CD4-positive, alpha-beta T cell (primary cell): ENCODE measurements at regions not wholly inside any gene's neighbourhood (a gene's known extent, or its start where the extent isn't known, plus 50 kb on each side); places are given as distances from the start of the nearest gene placed in this dataset.
A peak's percentile ranks its signal among the peaks of the same experiment; 100 is the strongest.
"Not testable (repeated sequence)": the region's sequence is repeated elsewhere in the genome, so short reads cannot be mapped to it uniquely, and the experiment has no call there.

Source experiments
- ATAC-seq: fragments of 200-7000 bp; cut with Tn5 transposase; one replicate; pipeline ENCODE4 v1.10.0; 2022; ENCODE audit warnings: mild to moderate bottlenecking; ENCODE audit not compliant: poor library complexity
- CTCF ChIA-PET: fragments of 350-600 bp; sonication (Branson Sonifier 250); formaldehyde crosslinking; loops from one replicate; lab custom pipeline; 2021; ENCODE audit warnings: antibody characterized with exemption, inconsistent platforms; lab: Charles Lee
- POLR2A ChIA-PET: fragments of 350-600 bp; sonication (Branson Sonifier 250); formaldehyde crosslinking; loops from one replicate; lab custom pipeline; 2021; ENCODE audit warnings: antibody characterized with exemption, inconsistent platforms; lab: Charles Lee
- DNase-seq, 14 experiments: peaks; one replicate each; pipeline ENCODE4 v3.0.0-alpha.2; 2013 to 2020; ENCODE audit warnings: mixed read lengths in 2 of 14
- H3K27ac ChIP-seq, 2 donors: one replicate each; pipeline versions ENCODE4 v1.5.1 to v1.7.0; 2013; ENCODE audit warnings: low read length in 2 of 2, low read depth in 1 of 2, mild to moderate bottlenecking in 1 of 2
- H3K27me3 ChIP-seq, 2 experiments: 1 replicate in 1 of 2; 2 replicates in 1 of 2; pipeline versions ENCODE4 v1.6.1 to v1.7.0; 2013; ENCODE audit warnings: low read length in 2 of 2, control low read depth in 1 of 2, mild to moderate bottlenecking in 1 of 2, moderate library complexity in 1 of 2; ENCODE audit not compliant: insufficient read depth in 2 of 2, control insufficient read depth in 1 of 2
- H3K36me3 ChIP-seq: one replicate; pipeline ENCODE4 v1.6.1; 2013; ENCODE audit warnings: low read length, control low read depth; ENCODE audit not compliant: insufficient read depth
- H3K4me1 ChIP-seq: one replicate; pipeline ENCODE4 v1.6.1; 2013; ENCODE audit warnings: low read length, control low read depth; ENCODE audit not compliant: insufficient read depth
- H3K4me3 ChIP-seq: one replicate; pipeline ENCODE4 v1.5.1; 2013; ENCODE audit warnings: mild to moderate bottlenecking, low read length, moderate library complexity
- H3K9me3 ChIP-seq, 2 experiments: 1 replicate in 1 of 2; 2 replicates in 1 of 2; pipeline versions ENCODE4 v1.6.1 to v1.7.0; 2013; ENCODE audit warnings: low read length in 2 of 2, mild to moderate bottlenecking in 2 of 2, control low read depth in 1 of 2, moderate library complexity in 1 of 2; ENCODE audit not compliant: control insufficient read depth in 1 of 2, insufficient read depth in 1 of 2
- H3K27ac Mint-ChIP-seq: one replicate; pipeline ENCODE4 v1.8.0; 2020; ENCODE audit warnings: mixed read lengths
- H3K27me3 Mint-ChIP-seq: one replicate; pipeline ENCODE4 v1.8.0; 2021; ENCODE audit warnings: mixed read lengths
- H3K36me3 Mint-ChIP-seq: one replicate; pipeline ENCODE4 v1.8.0; 2021; ENCODE audit warnings: low read depth, mixed read lengths
- H3K4me1 Mint-ChIP-seq: one replicate; pipeline ENCODE4 v1.8.0; 2021; ENCODE audit warnings: low read depth, mixed read lengths
- H3K4me3 Mint-ChIP-seq: one replicate; pipeline ENCODE4 v1.8.0; 2020; ENCODE audit warnings: mild to moderate bottlenecking, mixed read lengths
- H3K9me3 Mint-ChIP-seq: one replicate; pipeline ENCODE4 v1.8.0; 2020; ENCODE audit warnings: mixed read lengths
- CTCF ChIP-seq: fragments of 200-600 bp; IDR thresholded peaks from one replicate; pipeline ENCODE4 v1.8.0; 2022; ENCODE audit warnings: antibody characterized with exemption, mild to moderate bottlenecking
- intact Hi-C, 2 experiments: fragments of 100-400 bp; cut with DNase I in 1 of 2; cut with micrococcal nuclease in 1 of 2; formaldehyde crosslinking; loops; one replicate each; pipeline versions ENCODE4 v1.15.1 to v1.9.0; 2023 to 2025; cut with DNase I, micrococcal nuclease

- Histone ChIP-seq H3K27ac (peak overlapping the region; percentile 81 to 89), H3K27me3 (no peaks in the 10 kb centered on the region), H3K4me3 (peak overlapping the region; percentile 17), H3K36me3 (no peaks in the 10 kb centered on the region), H3K4me1 (peaks cover 55% of the 10 kb centered on the region), H3K9me3 (no peaks in the 10 kb centered on the region)
- intact Hi-C loops, result loop anchor here (2.0 to 10.0 kb wide), 4 partner anchors 22 to 208 kb away; no protein-coding TSS in a partner anchor
- peak overlapping the region; percentile 84 for H3K27ac Mint-ChIP-seq
- H3K4me1 Mint-ChIP-seq, result peaks cover 62% of the 10 kb centered on the region
- ATAC-seq, result peak; percentile 60
- H3K4me3 Mint-ChIP-seq, result peak overlapping the region; percentile 69
- H3K27me3 Mint-ChIP-seq, result no peaks in the 10 kb centered on the region
- CTCF ChIA-PET, result interaction anchor here (0.5 to 1.6 kb wide), 5 partner anchors 12 to 258 kb away, joined by 3 to 5 read pairs (median 3); no protein-coding TSS in a partner anchor
- POLR2A ChIA-PET, result interaction anchor here (0.7 to 6.8 kb wide), 20 partner anchors 9 to 208 kb away, joined by 3 to 147 read pairs (median 7); partner anchors contain the start of gene KLF6
- DNase-seq, result peak in 7 of 14 experiments; percentile 27 to 87 (median 44)
- H3K36me3 Mint-ChIP-seq, result no peaks in the 10 kb centered on the region
- TF ChIP-seq CTCF, result no peak
- H3K9me3 Mint-ChIP-seq, result no peaks in the 10 kb centered on the region
These were observed 90.2 kb upstream of the KLF6 start for GRCh38 chr10:3874990-3875841.

GRCh38 chr10:3874610-3874989 lies 89.6 kb upstream of the KLF6 start:
- not testable (repeated sequence) for H3K9me3 Mint-ChIP-seq, H3K9me3 ChIP-seq, H3K27me3 ChIP-seq, ATAC-seq, H3K36me3 ChIP-seq, H3K36me3 Mint-ChIP-seq, H3K27me3 Mint-ChIP-seq
- peak overlapping the region; percentile 69 for H3K4me3 Mint-ChIP-seq
- DNase-seq, result peak in 2 of 14 experiments; percentile 9 to 20
- H3K4me1 ChIP-seq, result peaks cover 55% of the 10 kb centered on the region
- peaks cover 62% of the 10 kb centered on the region for H3K4me1 Mint-ChIP-seq
- POLR2A ChIA-PET, result interaction anchor here (0.6 to 6.8 kb wide), 17 partner anchors 9 to 762 kb away, joined by 3 to 147 read pairs (median 8); partner anchors contain the start of gene KLF6
- intact Hi-C loops, result loop anchor here (2.0 to 10.0 kb wide), 3 partner anchors 22 to 70 kb away; no protein-coding TSS in a partner anchor
- CTCF ChIA-PET, result interaction anchor here (1.4 to 1.6 kb wide), 3 partner anchors 13 to 89 kb away, joined by 3 to 5 read pairs (median 3); no protein-coding TSS in a partner anchor
- H3K27ac Mint-ChIP-seq, result peak overlapping the region; percentile 84
- peak overlapping the region; percentile 81 to 89 for H3K27ac ChIP-seq
- peak overlapping the region; percentile 17 for H3K4me3 ChIP-seq

- no peaks in the 10 kb centered on the region for H3K27me3 ChIP-seq
- Mint-ChIP-seq H3K9me3 (no peaks in the 10 kb centered on the region), H3K36me3 (no peaks in the 10 kb centered on the region), H3K27ac (peak overlapping the region; percentile 84), H3K27me3 (no peaks in the 10 kb centered on the region), H3K4me1 (peaks cover 65% of the 10 kb centered on the region), H3K4me3 (peak overlapping the region; percentile 72)
- DNase-seq, result peak in 4 of 14 experiments; percentile 35 to 93 (median 91)
- TF ChIP-seq CTCF, result no peak
- peak overlapping the region; percentile 81 to 89 for H3K27ac ChIP-seq
- CTCF ChIA-PET, result interaction anchor here (1.5 kb wide), 1 partner anchor 14 kb away, joined by 3 read pairs; no protein-coding TSS in a partner anchor
- no peaks in the 10 kb centered on the region for H3K9me3 ChIP-seq
- intact Hi-C loops, result loop anchor here (1.0 to 10.0 kb wide), 6 partner anchors 21 to 91 kb away; partner anchors contain the start of gene KLF6 (in 1 of the 2)
- POLR2A ChIA-PET, result interaction anchor here (0.6 to 6.8 kb wide), 9 partner anchors 22 to 762 kb away, joined by 3 to 147 read pairs (median 6); partner anchors contain the start of gene KLF6
- no peak overlapping the region for H3K4me3 ChIP-seq
- ATAC-seq, result peak; percentile 47
- H3K4me1 ChIP-seq, result peaks cover 52% of the 10 kb centered on the region
- no peaks in the 10 kb centered on the region for H3K36me3 ChIP-seq
These were observed 88.9 kb upstream of the KLF6 start for GRCh38 chr10:3873728-3874461.
